ENCODE measurements at regions not wholly inside any gene's neighbourhood (a gene's known extent, or its start where the extent isn't known, plus 50 kb on each side); places are given as distances from the start of the nearest gene placed in this dataset.

DNA sequence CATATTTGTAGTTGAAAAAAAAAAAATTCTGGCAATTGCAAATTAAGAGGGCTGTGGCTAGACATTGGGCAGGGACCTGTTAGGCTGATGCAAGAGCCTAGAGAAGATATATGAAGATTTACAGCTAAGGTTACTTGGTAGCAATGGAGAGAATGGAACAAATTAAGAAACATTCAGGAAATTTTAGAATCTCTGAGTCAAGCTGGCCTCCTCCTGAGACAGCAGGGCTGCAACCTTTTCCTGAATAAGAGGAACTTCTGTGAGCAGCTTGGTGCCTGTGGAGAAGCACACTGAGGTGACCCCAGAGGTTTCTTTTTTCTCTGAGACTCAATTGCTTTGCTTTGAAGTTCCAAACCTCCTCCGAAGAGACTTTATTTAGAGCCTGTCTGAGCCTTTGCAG, 118.6 kb upstream of the LRATD1 start:
- DNase-seq (ENCODE audit: low read depth, low spot score), result no peak

DNA sequence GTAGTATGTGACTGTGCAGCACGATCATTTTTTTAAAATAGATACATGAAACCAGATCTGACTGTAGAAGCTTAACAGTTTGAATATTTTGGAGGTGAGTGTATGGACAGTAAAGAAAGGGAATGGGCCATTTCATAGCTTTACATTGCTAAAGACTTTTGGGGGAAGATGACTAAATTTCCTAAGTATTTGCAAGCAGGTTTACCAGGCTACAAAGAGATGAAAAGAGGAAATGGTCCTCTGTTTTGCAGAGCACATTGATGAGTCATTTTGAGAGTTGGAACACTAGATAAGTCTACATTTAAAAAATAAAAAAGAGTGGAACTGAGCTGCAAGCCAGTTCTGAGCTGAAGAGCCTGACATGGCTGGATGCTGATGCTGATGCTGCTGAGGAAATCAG, 115.7 kb upstream of the LRATD1 start:
- no peak for DNase-seq (ENCODE audit: low read depth, low spot score)

DNA sequence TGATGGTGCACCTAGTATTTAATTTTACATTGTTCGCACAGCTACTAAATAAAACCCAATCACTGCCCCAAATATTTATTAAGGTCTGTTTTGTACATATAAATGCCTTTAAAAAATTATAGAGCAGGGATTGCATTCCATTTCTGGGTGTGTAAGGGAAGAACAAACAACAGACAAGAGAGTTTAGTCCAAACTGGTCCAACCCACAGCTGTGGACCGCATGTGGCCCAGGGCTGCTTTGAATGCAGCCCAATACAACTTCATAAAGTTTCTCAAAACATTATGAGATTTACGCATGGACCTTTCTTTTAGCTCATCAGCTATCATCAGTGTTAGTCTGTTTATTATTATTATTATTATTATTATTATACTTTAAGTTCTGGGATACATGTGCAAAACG, 114.8 kb upstream of the LRATD1 start:
- no peak for DNase-seq (ENCODE audit: low read depth, low spot score)

DNA sequence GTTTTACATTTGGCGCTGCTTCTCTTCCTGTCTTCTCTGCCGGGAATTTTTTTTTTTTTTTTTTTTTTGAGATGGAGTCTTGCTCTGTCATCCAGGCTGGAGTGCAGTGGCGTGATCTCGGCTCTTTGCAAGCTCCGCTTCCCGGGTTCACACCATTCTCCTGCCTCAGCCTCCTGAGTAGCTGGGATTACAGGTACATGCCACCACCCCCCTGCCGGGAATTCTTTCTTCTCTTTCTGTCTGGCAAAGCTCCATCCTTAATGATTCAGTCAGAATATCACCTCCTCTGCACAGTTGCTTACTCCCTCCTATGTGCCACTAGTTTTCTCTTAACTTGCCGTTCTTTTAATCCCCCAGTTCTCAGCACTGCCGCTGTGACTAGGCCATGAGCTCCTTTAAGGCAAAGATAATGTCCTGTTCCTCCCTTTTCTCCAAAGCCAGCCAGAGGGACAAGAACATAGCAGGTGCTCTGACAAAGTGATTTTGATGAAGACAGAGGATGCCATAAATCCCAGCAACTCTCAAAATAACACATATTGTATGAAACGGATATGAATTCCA, 112.1 kb upstream of the LRATD1 start:
- DNase-seq (ENCODE audit: low read depth, low spot score), result no peak

DNA sequence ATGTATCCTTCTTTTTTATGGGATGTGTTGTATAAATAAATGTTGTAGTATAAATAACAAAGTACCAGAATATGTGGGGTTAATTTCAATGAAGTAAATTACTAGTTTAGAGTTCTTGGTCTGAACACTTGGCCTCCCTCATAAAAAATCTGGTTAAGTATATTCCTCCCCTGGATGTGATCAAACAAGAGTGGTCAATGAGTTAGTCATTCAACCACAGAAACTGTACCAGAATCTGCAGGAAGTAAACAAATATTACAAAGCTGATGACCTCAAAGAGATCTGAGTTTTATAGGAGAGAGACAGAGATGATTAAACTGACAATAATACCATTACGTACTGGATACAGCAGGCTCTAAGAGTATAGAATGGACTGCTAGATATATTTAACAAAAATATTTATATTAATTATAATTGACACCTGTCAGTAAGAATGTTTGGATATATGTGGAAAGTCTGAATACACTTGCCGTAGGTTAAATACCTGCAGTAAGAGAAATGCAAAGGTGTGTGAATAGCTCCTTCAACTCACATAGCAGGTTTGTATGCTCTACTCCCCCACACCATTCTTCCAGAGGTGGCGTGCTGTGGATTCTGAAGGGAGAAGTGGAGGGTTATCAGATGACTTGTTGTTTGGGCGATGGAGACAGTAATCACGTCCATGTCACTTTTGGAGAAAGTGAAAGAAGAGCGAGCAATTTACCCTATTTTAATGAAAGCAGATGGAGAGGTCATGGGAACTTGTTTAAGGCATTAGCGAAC, 108.3 kb upstream of the LRATD1 start:
- no peak for DNase-seq (ENCODE audit: low read depth, low spot score)

DNA sequence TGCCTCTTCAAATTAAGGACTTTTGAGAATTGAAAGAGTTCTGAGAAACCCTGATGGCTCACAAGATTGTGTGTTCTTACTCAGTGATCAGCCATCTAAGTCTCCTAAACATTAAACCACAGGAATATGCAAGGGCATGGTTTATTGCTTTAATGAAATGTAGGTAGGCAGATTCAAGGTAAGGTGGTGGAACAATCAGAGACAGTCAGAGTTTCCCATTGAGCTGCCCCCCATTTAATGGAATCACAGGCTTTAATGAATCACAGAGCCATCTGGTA, 107.8 kb upstream of the LRATD1 start:
- no peak for DNase-seq (ENCODE audit: low read depth, low spot score)

DNA sequence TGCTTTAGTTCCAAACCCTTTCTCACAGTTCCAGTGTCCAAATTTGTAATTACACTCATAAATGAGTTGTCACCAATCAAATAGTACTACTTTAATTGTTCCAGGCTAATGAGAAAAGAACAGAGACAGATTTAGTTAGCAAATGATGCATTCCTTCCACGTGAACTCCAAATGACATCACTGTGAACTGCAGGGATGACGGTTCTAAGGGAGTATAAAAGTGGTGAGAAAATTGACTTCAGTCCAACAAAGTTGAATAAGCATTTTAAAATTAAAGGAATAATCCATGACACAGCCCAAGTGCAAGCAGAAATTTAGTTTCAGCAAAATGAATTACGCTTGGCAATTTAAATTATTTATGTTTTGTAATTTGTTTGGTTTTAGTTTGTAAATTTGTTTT, 102.0 kb upstream of the LRATD1 start:
- DNase-seq (ENCODE audit: low read depth, low spot score), result no peak

DNA sequence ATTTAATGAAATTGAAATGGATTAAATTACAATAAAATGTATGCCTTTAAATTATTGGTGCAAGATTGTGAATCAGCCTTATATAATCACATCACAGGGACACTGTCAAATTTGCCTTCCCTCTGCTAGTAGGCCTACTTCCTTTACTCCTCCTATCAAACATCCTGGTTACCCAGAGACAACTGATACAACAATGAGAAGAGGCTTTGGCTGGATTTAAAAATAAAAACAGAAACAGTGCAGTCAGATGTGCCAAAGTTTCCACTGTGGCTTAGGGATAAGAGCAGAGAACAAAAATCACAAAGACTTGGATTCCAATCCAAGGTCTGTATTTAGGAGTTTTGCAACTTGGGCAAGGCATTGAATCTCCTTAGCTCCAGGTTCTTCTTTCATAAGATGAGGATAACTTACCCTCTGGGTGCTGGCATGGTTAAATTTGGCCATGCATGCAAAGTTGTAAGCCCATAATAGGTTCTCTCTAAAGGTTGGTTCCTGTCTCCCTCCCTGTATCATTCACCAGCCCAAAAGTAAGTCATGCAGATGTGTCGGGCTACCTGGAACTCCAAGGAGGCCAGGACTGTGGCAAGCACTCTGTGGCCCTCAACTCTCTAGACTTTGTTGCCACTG, 99.3 kb upstream of the LRATD1 start:
- no peak for DNase-seq (ENCODE audit: low read depth, low spot score)

DNA sequence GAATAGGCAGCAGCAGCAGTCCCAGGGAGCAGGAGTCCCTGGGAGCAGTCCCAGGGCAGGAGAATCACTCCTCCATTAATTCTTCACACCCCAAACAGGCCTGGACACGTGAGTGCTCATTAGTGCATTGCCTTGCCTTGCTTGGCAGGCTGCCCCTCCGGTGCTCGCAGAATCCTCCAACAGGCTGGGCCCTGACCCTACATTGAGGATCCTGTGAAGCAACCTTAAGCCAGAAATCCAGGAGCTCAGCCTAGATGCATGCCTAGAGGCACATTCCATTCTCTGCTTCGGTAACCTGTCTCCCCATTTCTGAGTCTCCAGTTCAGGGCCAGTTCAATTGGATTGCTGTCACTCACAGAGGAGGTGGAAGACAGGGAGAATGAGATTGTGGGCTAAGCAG, 97.4 kb upstream of the LRATD1 start:
- DNase-seq (ENCODE audit: low read depth, low spot score), result no peak

DNA sequence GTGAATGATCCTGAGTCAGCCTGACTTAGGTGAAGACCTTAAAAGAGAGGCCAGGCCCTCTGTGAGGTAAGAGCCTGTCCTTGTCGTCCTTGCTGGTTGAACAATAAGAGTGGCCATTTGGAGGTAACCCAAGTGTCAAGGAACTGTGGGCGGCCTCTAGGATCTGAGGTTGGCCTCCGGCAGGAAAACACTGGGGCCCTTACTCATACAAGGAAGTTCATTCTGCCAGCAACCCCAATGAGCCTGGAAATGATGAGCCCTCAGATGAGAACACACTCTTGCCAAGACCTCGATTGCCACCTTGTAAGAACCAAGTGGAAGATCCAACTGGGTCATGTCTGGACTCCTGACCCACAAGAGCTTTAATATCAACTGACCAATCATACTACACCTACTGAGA, 95.5 kb upstream of the LRATD1 start:
- DNase-seq (ENCODE audit: low read depth, low spot score), result no peak

DNA sequence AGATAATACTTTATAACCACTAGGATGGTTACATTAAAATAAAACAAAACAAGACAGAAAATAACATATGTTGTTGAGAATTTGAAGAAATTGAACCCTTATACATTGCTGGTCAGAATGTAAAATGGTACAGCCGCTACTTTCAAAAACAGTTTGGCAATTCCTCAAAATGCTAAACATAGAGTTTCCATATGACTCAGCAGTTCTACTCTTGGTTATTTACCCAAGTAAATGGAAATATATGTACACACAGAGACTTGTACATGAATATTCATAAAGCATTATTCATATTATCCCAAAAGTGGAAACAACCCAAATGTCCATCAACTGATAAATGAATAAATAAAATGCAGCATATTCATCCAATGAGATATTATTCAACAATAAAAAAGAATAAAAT, 92.5 kb upstream of the LRATD1 start:
- no peak for DNase-seq (ENCODE audit: low read depth, low spot score)

DNA sequence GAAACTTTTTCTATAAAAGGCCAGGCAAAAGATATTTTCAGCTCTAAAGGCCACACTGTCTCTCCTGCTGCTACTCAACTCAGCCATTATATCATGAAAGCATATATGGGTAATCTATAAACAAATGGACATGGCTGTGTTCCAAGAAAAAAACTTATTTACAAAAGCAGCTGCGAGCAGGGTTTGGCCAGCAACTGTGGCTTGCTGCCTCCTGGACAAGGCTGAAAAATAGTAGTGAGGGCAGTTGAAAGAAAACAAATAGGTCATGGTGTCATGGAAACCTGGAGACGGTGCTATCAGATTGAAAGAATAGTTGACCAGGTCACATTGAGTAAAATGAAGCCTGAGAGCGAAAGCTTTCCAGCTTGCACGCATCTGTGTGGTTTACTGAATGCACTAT, 89.2 kb upstream of the LRATD1 start:
- DNase-seq (ENCODE audit: low read depth, low spot score), result no peak

DNA sequence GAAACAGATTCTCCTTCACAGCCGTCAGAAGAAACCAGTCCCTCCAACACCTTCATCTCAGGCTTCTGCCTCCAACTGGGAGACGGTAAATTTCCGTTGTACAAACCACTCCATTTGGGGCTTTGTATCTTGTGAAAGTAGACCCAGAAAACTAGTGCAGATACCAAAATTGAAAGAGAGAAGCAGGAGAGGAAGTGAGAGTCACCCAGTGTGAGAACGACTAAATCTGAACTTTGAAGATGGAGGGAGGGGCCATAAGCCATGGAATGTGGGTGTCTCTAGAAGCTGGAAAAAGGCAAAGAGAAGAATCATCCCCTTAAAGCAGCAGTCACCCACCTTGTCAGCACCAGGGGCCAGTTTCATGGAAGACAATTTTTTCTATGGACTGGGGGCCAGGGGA, 88.3 kb upstream of the LRATD1 start:
- no peak for DNase-seq (ENCODE audit: low read depth, low spot score)

DNA sequence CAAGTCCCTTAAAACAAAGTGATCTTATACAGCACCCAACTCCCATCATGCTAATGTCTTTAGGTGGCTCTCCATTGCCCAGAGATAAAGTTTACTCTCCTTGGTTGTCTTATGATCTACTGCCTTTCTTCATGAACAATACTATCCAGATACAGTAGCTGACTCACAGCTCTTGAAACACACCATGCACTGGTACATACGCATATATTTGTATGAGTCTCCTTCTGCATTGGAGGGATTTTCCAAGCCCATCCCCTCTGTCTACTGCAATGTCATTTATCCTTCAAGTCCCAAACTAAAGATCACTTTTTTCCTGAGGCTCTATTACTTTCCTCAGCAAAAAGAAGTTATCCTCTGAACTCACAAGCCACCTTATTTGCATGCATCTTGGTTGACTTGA, 84.7 kb upstream of the LRATD1 start:
- DNase-seq (ENCODE audit: low read depth, low spot score), result no peak

DNA sequence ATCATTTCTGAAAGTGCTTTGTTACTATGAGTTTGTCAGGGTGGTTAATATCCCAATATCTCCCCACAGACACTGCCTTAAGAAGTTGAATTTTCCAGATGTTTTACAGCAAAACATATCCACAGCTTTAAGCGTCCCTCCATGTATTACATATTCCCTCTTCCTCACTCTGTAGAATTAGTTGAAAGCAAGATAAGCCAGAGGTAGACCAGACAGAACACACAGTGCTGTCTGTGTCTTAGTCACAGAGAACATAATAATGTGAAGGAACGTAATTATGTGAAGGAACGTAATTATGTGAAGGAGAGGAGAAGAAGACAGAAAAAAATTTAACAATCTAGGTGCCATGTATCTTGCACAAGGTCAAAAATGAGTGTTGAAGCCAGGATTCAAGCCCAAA, 81.9 kb upstream of the LRATD1 start:
- no peak for DNase-seq (ENCODE audit: low read depth, low spot score)

DNA sequence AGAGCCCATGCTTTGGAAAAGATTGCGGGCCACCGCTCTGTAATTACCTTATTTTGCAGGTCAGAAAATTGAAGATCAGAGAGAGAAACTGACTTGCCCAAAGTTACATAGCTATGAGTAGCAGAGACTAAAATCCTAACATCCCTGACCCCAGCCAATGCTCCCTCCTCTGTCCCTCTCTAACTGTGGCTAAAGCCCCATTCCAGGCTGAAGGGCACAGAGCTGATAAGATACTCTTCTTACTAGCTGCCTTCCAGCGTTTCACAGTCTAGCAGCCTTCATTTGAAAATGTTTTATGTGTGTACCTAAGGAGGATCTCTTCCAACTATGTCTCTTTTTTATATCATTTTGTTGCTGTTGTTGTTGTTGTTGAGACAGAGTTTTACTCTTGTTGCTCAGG, 81.4 kb upstream of the LRATD1 start:
- DNase-seq (ENCODE audit: low read depth, low spot score), result no peak

DNA sequence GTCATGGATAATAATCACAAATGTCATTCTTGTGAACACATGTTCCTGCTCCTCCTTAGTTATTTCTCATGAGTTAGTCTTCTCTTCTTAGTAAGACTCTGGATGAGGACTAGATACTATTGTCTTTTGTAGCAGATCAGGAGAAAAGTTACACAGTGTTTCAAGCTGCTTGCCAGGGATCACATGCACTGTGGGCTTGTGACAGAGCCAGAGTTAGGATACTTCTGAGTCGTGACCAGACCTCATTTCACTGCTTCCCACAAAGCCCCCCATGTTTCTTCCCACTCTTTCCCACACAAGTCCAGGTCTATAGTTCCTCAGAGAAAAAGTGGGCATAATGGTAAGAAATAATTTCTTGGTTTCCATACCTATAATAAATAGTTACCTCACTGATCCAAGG, 80.2 kb upstream of the LRATD1 start:
- no peak for DNase-seq (ENCODE audit: low read depth, low spot score)

DNA sequence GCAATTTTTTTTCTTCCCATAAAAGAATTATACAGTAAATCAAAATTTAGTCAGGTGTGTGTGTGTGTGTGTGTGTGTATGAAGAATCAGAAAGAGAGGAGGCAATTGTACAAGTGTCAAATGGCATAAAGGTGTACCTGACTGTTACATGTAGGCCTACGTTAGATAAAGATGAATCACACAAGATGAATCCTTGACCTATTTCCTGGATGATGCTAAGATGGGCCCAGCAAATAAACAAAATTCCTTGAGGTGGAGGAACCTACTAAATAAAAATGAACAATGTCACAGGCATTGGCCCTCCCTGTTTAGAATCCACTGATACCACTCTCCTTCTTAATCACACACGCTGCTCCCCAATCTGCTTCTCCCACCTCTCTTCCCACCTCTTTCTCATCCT, 79.7 kb upstream of the LRATD1 start:
- no peak for DNase-seq (ENCODE audit: low read depth, low spot score)

DNA sequence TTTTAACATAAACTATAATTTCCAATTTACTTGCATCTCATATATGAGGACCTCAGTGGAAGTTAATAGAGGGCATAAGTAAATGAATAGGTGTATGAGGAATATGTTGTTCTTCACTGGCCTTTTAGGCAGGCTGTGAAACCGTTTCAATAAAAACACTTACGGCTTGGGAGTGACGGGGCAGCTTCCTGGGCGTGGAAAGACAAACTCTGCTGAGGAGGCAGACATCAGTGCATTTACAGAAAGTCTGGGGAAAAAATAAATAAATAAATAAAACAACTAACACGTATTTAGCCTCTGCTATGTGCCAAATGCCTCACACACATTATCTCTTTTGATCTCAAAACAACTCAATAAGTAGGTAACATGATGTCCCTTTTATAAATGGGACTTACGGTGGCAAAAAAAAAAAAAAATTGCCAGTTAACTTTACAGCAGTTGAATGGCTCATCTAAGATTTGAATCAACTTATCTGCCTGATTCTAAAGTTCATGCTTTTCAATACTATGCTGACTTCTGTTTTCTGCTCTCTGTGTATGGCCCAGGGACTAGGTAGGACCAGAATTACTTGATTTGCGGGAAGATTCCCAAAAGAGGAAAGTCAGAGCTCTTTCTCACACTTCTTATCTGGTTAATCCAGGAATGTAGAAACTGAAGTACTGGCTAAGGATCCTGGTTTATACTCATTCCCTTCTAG, 77.5 kb upstream of the LRATD1 start:
- DNase-seq (ENCODE audit: low read depth, low spot score), result no peak

DNA sequence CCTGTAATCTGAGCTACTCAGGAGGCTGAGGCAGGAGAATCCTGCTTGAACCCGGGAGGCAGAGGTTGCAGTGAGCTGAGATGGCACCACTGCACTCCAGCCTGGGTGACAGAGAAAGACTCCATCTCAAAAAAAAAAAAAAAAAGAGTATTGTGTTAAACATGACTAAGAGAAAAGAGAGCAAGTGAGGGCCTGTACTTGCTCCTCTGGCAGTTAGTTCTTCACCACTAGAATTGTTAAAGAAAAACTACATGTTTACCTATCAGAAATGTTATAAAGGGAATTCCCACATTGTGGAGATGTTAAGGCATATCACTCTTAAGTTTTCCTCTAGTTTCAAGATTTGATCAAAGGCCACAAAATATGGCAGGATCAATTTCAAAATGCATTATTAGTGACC, 75.4 kb upstream of the LRATD1 start:
- no peak for DNase-seq (ENCODE audit: low read depth, low spot score)

DNA sequence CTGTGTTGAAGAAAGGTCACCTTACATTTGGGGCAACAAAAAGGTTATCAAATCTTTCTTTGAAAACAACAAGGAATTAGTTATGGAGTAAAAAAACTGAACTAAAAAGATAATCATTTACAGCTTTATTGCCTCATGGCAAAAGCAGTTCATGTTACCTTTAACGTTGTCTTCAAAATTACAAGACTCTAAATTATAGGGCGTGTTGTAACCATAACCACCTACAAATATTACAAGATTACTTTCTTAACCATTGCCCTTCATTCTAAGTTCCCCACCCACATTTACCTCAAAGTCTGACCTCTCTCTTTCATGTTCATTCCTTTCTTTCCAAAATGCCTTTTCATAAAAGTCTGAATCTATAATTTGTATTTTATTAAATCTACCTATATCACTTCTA, 74.6 kb upstream of the LRATD1 start:
- no peak for DNase-seq (ENCODE audit: low read depth, low spot score)

DNA sequence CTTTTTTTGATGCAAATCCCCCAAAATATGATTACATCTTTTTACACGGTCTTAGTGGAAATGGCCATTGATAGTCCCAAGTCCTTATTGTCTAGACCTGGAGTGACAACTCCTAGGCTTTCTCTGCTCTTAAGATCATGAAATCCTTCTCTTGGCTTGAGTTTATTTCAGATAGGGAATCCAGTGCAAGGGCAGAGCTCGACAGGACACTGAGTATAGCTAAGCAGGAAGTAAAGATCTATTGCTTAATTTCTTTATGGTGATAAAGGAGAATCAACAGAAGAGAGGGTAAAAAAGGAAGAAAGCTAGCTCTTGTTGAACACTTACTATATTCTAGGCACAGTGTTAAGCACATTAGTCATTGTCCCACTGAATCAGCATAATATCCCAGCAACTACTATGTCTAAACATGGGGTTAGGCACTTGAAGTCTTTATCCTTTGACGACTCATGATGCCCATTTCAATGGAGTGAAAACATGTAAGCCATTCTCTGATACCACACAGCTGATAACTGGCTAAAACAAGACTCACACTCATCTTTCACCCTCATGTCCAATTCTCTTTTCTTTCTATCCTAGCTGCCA, 74.1 kb upstream of the LRATD1 start:
- DNase-seq (ENCODE audit: low read depth, low spot score), result no peak

DNA sequence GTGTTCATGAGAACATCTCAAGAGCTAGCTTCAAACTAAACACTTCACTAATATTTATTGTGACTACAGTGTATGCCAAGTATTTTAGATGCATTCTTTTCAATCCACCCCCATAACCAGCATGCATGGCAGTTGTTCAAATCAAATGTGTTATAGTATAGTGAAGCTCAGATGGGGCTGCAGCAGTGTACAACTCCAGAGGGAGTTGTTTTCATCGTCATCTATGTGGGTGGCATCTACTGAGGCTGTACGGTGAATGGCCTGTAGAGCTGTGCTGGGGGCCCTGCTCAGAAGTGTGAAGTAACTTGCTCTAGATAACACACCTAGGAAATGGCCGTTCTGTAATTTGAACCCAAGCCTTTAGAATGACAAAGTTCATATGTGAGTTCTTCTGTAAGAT, 71.8 kb upstream of the LRATD1 start:
- DNase-seq (ENCODE audit: low read depth, low spot score), result no peak
